ENCODE measurements at regions not wholly inside any gene's neighbourhood (a gene's known extent, or its start where the extent isn't known, plus 50 kb on each side); places are given as distances from the start of the nearest gene placed in this dataset.

- no peak overlapping the region for H3K4me3 Mint-ChIP-seq
- H3K27ac Mint-ChIP-seq = no peak overlapping the region
- peaks cover 8% of the 10 kb centered on the region for H3K27me3 Mint-ChIP-seq (ENCODE audit: low read depth, poor library complexity)
- DNase-seq = no peak
- H3K36me3 Mint-ChIP-seq (ENCODE audit: low read depth) = no peaks in the 10 kb centered on the region
- H3K9me3 Mint-ChIP-seq = no peaks in the 10 kb centered on the region
- H3K4me1 Mint-ChIP-seq = peaks cover 27% of the 10 kb centered on the region
- no peak for TF ChIP-seq CTCF (IDR thresholded peaks at IDR 0.05)
Measured at GRCh38 chr15:97520689-97521088, 439.8 kb upstream of the ARRDC4 start.

DNA sequence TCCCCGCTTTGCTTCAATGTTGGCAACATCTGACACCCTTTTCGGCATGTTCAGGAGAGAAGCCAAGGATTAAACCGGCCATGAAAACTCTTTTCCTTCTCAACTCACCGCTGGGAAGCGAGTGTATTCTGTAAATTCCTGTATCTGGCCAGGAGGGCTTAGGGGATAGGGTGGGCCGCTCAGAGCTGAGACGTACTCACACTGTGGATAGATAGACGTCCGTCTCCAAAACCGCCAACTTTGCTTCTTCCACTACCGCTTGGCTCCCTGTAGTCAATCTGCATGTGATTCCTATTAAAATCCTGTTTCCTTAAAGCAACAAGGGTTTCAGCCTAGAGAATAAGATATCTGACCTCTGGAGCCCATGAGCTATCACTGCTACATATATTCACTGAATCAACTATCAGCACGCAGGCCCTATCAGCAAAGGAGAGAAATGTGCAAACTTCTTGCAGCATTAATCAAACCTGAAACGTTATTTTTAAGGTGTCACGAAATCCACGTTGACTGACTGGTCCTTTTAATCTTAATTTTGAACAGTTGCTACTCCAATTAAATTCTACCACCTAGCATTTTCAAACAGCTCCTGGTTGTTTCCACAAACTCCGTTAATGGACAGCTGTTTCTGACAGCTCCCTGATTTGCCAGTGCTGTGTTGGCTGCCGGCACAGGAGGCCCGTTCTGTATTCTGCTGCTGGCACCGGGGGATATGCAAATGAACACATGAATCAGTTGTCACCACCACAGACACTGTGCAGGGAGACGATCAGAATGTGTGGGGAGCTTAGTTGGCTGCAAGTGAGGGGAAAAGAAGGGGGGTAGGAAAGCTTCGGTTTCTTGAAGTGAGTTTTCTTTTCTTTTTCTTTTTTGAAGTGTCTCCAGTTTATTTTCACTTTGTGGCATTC, 438.9 kb upstream of the ARRDC4 start:
- no peaks in the 10 kb centered on the region for H3K9me3 Mint-ChIP-seq
- H3K4me3 Mint-ChIP-seq = peak overlapping the region; percentile 62
- DNase-seq = peak; percentile 43

GRCh38 chr15:97522347-97522746, 438.2 kb upstream of the ARRDC4 start:
- Mint-ChIP-seq H3K36me3 (ENCODE audit: low read depth) (no peaks in the 10 kb centered on the region), H3K4me3 (no peak overlapping the region), H3K9me3 (no peaks in the 10 kb centered on the region), H3K27ac (no peak overlapping the region), H3K4me1 (peaks cover 27% of the 10 kb centered on the region), H3K27me3 (ENCODE audit: low read depth, poor library complexity) (peaks cover 8% of the 10 kb centered on the region)
- DNase-seq = no peak
- TF ChIP-seq CTCF (IDR thresholded peaks at IDR 0.05) = no peak

More for the DNA sequence above, 438.9 kb upstream of the ARRDC4 start:
- Mint-ChIP-seq H3K4me1 (peaks cover 27% of the 10 kb centered on the region), H3K27ac (peak overlapping the region; percentile 69), H3K27me3 (ENCODE audit: low read depth, poor library complexity) (peaks cover 8% of the 10 kb centered on the region), H3K36me3 (ENCODE audit: low read depth) (no peaks in the 10 kb centered on the region)
- no peak for TF ChIP-seq CTCF (IDR thresholded peaks at IDR 0.05)

DNA sequence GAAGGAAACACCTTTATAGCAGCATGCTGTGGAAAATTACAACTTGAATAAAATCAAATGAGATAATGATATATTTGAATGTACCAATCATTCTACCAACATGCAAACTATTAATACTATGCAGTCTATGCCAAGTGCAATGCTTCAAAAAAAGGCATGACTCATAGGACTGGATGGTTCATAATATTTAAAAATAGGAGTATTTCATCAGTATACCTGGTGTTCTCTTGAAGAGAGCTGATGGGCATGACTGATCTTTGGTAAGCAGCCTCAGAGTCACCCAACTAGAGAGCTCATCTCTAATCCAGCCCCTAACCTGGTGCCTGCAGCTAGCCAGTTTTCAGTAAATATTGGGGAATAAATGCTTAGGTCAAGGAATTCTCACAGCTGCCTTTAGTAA, 434.7 kb upstream of the ARRDC4 start:
- no peaks in the 10 kb centered on the region for H3K9me3 Mint-ChIP-seq
- DNase-seq = no peak
- H3K27ac Mint-ChIP-seq = no peak overlapping the region
- H3K36me3 Mint-ChIP-seq (ENCODE audit: low read depth) = no peaks in the 10 kb centered on the region
- TF ChIP-seq CTCF (IDR thresholded peaks at IDR 0.05) = no peak
- H3K4me1 Mint-ChIP-seq = peaks cover 20% of the 10 kb centered on the region
- H3K4me3 Mint-ChIP-seq = no peak overlapping the region
- H3K27me3 Mint-ChIP-seq (ENCODE audit: low read depth, poor library complexity) = peaks cover 8% of the 10 kb centered on the region

DNA sequence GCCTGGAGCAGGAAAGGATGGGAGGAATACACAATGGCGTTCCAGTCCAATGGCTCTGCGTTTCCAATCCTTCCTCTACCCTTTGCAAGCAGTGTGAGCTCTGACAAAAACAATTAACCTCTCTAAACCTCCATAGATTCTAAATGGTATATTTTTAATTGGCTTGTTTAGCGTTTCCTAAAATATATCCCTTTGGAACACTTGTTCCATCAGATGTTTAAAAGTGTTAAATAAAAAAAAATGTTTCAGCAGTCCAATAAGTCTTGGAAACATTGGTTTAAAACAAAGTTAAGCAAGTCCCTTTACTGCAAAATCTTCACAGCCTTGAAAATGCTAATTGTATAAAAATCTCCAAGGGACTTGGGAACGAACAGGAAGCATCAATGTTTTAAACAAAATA, 432.3 kb upstream of the ARRDC4 start:
- Mint-ChIP-seq H3K27ac (no peak overlapping the region), H3K36me3 (ENCODE audit: low read depth) (no peaks in the 10 kb centered on the region), H3K27me3 (ENCODE audit: low read depth, poor library complexity) (peaks cover 7% of the 10 kb centered on the region), H3K4me1 (no peaks in the 10 kb centered on the region), H3K4me3 (no peak overlapping the region), H3K9me3 (no peaks in the 10 kb centered on the region)
- DNase-seq = no peak
- no peak for TF ChIP-seq CTCF (IDR thresholded peaks at IDR 0.05)

GRCh38 chr15:97545799-97546198, 414.7 kb upstream of the ARRDC4 start:
- H3K9me3 Mint-ChIP-seq = peaks cover 29% of the 10 kb centered on the region
- H3K4me3 Mint-ChIP-seq = no peak overlapping the region
- no peak for DNase-seq
- no peaks in the 10 kb centered on the region for H3K36me3 Mint-ChIP-seq (ENCODE audit: low read depth)
- no peaks in the 10 kb centered on the region for H3K27me3 Mint-ChIP-seq (ENCODE audit: low read depth, poor library complexity)
- H3K4me1 Mint-ChIP-seq = no peaks in the 10 kb centered on the region
- no peak for TF ChIP-seq CTCF (IDR thresholded peaks at IDR 0.05)
- no peak overlapping the region for H3K27ac Mint-ChIP-seq
